PFSK-1 (cell line): ENCODE measurements at regions not wholly inside any gene's neighbourhood (a gene's known extent, or its start where the extent isn't known, plus 50 kb on each side); places are given as distances from the start of the nearest gene placed in this dataset.

Experiments used
- POLR2AphosphoS5 ChIP-seq: IDR thresholded peaks from 2 replicates; pipeline ENCODE4 v1.6.1; 2012; ENCODE audit warnings: low read depth, mild to moderate bottlenecking, control low read depth, low read length, moderate library complexity
- REST ChIP-seq, 2 experiments: IDR thresholded peaks; 2 replicates each; pipeline versions ENCODE4 v1.6.1 to v1.8.0; 2011 to 2012; ENCODE audit warnings: low read depth in 2 of 2, low read length in 2 of 2, control low read depth in 1 of 2, inconsistent platforms in 1 of 2, mild to moderate bottlenecking in 1 of 2, moderate library complexity in 1 of 2; ENCODE audit not compliant: insufficient read depth in 1 of 2

GRCh38 chr3:34407281-34407680 is 608.9 kb downstream of the PDCD6IP start:
- TF ChIP-seq POLR2AphosphoS5 (no peak), REST (IDR thresholded peaks at IDR 0.05; ENCODE audit: insufficient read depth in 1 of 2, low read depth in 2 of 2, low read length in 2 of 2) (no peak)
